GM21423 (cell line): ENCODE measurements at regions not wholly inside any gene's neighbourhood (a gene's known extent, or its start where the extent isn't known, plus 50 kb on each side); places are given as distances from the start of the nearest gene placed in this dataset.
A peak's percentile ranks its signal among the peaks of the same experiment; 100 is the strongest.

Experiments
- ATAC-seq: cut with Tn5 transposase; IDR thresholded peaks from one replicate; pipeline ENCODE4 v1.9.1; 2021; ENCODE audit warnings: mild to moderate bottlenecking, moderate library complexity; ENCODE audit not compliant: unreplicated experiment

GRCh38 chr9:4435197-4435596, 55.1 kb upstream of the SLC1A1 start:
- no peak for ATAC-seq

GRCh38 chr9:4433379-4433778, 56.9 kb upstream of the SLC1A1 start:
- no peak for ATAC-seq

GRCh38 chr9:4430432-4431261, 59.6 kb upstream of the SLC1A1 start:
- ATAC-seq: no peak

- ATAC-seq: no peak
Observed at GRCh38 chr9:4425319-4426045, 64.8 kb upstream of the SLC1A1 start.

GRCh38 chr9:4424891-4425290, 65.4 kb upstream of the SLC1A1 start:
- ATAC-seq: no peak

GRCh38 chr9:4424038-4424437, 66.2 kb upstream of the SLC1A1 start:
- no peak for ATAC-seq

GRCh38 chr9:4423207-4423610, 67.1 kb upstream of the SLC1A1 start:
- ATAC-seq: no peak

GRCh38 chr9:4422495-4422894, 67.8 kb upstream of the SLC1A1 start:
- peak; percentile 77 for ATAC-seq

- ATAC-seq: no peak
Observed at GRCh38 chr9:4421847-4422246, 68.4 kb upstream of the SLC1A1 start.

GRCh38 chr9:4420351-4420750, 69.9 kb upstream of the SLC1A1 start:
- no peak for ATAC-seq

GRCh38 chr9:4417578-4418325, 72.5 kb upstream of the SLC1A1 start:
- no peak for ATAC-seq

GRCh38 chr9:4416467-4416866, 73.8 kb upstream of the SLC1A1 start:
- no peak for ATAC-seq

- no peak for ATAC-seq
Observed at GRCh38 chr9:4415281-4415680, 75.0 kb upstream of the SLC1A1 start.

- no peak for ATAC-seq
Observed at GRCh38 chr9:4413856-4414255, 76.4 kb upstream of the SLC1A1 start.

GRCh38 chr9:4404156-4404555, 86.1 kb upstream of the SLC1A1 start:
- ATAC-seq: no peak

- no peak for ATAC-seq
Observed at GRCh38 chr9:4402501-4402900, 87.8 kb upstream of the SLC1A1 start.

GRCh38 chr9:4400731-4401130, 89.5 kb upstream of the SLC1A1 start:
- ATAC-seq: no peak

GRCh38 chr9:4397917-4398316, 92.4 kb upstream of the SLC1A1 start:
- no peak for ATAC-seq

GRCh38 chr9:4393806-4394523, 94.1 kb upstream of the GLIS3 start:
- no peak for ATAC-seq

- no peak for ATAC-seq
Observed at GRCh38 chr9:4389755-4390154, 89.9 kb upstream of the GLIS3 start.

- ATAC-seq: no peak
Observed at GRCh38 chr9:4389003-4389402, 89.1 kb upstream of the GLIS3 start.
